Cardiac septum (tissue), 1 donor: ENCODE measurements at regions not wholly inside any gene's neighbourhood (a gene's known extent, or its start where the extent isn't known, plus 50 kb on each side); places are given as distances from the start of the nearest gene placed in this dataset.
"Not testable (repeated sequence)": the region's sequence is repeated elsewhere in the genome, so short reads cannot be mapped to it uniquely, and the experiment has no call there.

ENCODE experiments used
- DNase-seq: peaks from one replicate; pipeline ENCODE4 v3.0.0-alpha.2; 2020; ENCODE audit warnings: low spot score
- intact Hi-C: fragments of 100-400 bp; cut with DNase I; formaldehyde crosslinking; loops from one replicate; pipeline ENCODE4 v1.14.0; 2022
- donor health status: DM: no; HTN: no; CAD: no.

DNA sequence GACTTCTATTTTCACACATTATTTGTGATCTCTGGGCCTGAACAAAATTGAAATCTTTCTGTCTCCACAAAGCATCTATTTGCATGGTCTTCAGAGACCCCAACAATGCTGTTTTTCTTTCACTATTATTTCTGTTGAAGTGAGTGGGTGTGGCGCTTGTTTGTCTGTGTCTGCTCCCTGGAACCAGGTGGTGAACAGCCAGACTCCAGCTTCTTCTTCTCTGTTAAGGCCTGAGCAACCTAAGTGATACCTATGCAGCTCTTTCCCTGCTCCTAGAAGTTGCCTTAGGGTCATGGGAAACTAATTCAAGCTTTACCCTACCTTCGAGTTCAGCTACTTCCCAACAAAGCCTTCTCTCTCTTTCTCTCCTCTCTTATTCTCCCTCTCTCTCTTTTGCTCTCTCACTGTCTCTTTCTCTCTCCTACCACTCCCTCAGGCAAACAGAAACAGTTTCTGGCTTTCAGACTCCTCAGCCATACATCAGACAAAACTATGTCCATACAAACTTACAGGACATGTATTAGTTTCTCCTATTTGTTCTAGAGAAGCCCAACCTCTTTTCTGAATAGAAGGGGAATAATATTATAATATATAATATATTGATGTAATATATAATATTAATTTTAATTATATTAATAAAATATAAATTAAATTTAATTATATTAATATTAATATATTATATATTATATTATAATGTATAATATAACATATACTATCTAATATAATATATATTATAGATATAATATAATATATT is 552.5 kb downstream of the DSC3 start:
- intact Hi-C loops = no loop called here
- no peak for DNase-seq

DNA sequence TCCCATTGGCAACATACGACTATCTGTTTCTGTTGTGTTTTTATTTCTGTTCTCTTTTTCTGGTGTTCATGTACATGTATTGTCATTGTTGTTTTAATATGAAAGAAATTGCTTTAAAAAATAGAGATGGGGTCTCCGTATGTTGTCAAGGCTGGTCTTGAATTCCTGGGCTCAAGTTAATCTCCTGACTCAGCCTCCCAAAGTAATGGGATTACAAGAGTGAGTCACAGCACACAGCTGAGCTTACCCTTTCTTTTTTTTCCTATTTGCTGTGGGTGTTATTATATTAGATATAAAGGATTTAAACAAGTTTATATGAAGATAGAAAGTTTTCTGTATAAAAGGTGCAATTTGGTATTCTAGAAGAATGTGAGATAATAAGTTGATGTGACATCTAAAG is 554.6 kb downstream of the DSC3 start:
- intact Hi-C loops = no loop called here
- no peak for DNase-seq

DNA sequence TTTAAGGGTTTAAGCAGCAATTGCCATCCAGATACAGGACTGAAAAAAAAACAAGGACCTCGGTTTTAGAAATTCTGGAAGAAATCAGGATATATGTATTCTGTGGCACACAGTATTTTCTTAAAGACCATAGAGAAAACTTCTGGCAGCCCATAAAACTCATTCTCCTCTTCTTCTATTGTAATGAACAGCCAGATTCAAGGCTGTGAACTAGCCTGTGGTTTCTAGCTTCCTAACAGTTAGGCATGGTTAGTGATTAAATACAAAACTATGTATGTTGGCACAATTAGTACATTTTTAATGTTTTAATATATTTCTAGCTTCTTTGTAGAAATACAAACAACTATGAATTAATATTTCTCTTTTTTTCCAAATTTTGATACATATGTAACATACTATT is 555.7 kb downstream of the DSC3 start:
- DNase-seq = no peak
- intact Hi-C loops = no loop called here

DNA sequence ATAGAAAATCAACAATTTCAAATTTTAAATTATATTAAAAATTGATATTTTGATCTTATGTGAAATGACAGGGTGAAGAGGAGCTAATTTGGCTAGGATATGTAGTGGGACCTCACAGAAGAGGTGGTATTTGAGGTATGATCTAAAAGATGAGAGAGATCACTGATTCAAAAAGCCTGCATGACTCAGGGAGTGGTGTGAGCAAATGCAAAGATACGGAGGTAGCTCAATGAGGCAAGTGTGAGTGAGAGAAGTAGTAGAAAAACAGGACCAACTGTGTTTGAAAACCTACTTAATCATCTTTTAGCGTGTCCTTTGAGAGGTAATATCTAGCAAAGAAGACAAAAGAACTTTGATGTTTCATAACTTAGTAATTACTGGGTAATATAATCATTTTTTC is 557.5 kb downstream of the DSC3 start:
- intact Hi-C loops = no loop called here
- DNase-seq = no peak

DNA sequence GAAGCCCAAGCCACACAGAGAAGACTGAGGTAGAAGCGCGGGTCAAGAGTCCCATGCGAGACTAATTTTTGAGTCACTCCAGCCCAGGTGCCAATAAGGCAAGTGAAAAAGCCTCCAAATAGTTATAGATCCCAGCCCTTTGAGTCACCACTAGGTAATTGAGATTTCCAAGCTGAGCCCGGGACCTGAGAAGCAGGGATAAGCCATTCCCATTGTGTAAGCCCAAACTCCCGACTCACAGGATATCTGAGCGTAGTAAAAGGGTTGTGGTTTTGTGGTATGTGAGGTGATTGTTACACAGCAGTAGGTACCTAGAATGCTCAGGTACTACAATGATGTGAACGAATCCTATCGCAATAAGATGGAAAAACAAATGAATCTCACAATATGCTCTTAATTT is 560.7 kb downstream of the DSC3 start:
- intact Hi-C loops = no loop called here
- DNase-seq = no peak

DNA sequence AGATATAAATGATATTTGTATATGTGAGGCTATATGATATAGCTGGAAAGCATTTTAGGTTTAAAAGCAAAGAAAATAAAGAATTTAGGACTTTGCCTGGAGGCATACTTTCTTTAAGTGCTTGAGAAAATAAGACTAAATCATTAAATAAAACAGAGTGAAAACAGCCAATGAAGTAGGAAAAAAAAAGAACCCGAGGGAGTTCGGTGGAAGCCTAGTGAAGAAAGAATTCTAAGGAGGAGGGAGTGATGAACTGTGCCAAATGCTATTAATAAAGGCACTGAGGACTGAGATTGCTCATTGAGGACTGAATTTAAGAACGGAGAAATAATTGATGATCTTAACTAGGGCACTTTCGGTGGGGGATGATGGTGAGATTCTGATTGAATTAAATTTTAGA is 573.5 kb downstream of the DSC3 start:
- DNase-seq = no peak
- intact Hi-C loops = no loop called here

DNA sequence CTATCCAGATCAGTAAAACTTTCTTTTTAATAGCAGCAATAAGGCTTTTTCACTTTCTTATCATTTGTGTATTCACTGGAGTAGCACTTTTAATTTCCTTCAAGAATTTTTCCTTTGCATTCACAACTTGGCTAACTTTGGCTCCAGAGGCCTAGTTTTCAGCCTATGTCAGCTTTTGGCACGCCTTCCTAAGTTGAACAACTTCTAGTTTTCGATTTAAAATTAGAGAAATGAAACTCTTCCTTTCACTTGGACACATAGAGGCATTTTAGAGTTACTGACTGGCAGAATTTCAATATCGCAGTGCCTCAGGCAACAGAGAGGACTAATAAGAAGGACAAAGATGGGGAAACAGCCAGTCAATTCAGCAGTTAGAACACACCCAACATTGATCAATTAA is 577.4 kb downstream of the DSC3 start:
- DNase-seq = no peak
- intact Hi-C loops = no loop called here

DNA sequence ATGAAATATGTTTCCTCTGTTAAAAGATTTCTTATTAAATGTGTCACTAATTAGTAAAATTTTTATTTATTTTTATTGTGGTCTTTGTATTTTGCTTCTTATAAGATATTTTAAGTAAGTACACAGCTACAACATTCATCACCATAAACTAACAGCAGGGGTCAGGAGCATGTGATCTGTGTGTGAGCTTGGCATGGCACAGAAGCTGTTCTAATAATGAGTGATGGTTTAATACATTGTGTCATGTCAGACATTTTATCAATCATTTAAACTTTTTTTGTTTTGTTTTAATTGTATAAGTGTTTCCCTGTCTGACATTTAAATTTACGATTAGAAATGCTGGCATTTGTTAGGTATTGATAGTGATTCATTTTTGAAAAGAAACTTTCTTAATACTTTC is 585.4 kb downstream of the DSC3 start:
- no peak for DNase-seq
- intact Hi-C loops = no loop called here

DNA sequence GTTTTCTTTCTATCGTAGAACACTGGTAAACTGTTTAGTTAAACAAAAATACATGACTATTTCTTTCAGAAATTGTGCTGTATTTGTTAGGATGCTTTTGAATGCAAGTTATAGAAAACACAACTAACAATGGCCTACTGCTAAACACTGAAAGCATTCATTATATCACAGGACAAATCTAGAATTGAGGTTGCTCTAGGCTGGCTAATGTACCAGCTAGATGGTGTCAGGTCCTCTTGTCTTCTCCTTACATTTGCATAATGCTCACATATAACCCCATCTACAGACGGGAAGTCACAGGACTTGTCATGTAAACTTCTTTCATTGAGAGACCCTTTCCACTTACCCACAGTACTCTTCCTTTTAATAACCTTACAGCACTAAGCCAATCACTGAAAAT is 586.8 kb downstream of the DSC3 start:
- DNase-seq = no peak
- intact Hi-C loops = no loop called here

DNA sequence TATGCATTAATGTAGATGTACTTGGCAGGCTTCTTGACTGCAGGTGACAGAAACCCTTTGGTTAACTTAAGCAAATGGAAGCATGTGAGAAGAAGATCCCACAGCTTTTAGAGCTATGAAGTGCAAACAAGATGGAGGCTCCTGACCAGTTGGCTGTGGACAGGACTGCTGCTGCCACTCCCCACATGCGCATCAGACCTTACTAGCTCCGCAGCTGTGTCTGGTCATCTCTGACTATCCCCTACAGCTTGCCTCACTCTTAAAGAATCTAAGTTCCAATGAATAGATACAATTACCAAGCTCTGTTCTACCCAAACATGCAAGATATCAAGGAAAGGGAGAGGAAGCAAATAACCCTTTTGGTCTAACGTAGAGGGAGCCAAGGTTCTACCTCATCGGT is 587.6 kb downstream of the DSC3 start:
- intact Hi-C loops = no loop called here
- no peak for DNase-seq

DNA sequence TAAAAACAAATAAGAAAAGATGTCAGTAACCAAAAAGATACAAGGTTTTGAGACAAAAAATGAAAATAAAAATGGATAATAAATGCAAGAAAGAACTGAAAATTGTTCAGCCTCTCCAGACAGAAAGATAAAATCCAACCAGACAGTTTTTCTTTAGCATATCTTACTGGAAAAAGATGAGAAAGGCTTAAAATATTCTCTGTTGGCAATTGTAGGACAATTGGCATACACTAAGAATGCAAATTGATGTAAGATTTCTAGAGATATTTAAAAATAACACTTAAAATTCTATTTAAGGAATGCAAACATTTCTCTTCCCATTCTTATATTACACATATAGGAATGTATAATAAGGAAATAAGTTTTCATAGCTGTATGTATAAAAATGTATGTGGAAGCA is 590.6 kb downstream of the DSC3 start:
- DNase-seq = no peak
- intact Hi-C loops = no loop called here

DNA sequence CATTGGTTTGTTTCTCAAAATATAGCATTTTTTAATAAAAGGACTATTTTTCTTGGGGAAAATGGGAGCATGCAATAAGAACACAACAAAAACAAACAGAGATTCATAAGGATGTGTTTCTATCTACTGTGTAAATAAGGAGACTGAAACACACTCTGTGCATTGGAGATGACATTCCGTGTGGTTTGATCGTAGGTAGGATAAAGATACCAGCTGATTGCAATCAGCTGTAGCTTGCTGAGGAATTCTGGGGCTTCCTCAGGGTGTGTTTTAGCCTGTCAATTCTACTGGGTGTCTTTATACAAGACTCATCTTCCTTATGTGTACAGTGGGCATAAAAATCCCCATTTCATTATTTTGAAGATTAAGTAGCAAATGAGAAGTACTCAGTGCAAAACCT is 591.6 kb downstream of the DSC3 start:
- DNase-seq = no peak
- intact Hi-C loops = no loop called here

DNA sequence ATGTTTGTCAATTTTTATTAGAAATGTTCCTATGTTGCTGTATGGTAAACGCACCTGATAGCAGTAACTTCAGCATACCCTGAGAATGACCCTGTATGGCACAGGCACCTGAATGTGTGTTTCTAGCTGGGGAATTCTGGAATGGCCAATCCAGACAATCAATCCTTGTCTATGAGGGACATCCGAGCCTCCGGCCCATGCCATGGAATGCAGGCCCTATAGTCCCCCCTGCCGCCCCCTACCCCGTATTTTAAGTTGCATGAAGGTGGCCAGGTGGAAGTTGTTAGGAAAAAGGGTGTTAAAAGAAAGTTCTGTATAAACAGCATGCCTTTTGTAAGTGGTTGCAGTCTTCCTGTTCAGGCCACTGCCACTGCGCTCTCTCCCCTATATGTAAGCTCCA is 595.9 kb downstream of the DSC3 start:
- no peak for DNase-seq
- intact Hi-C loops = no loop called here

DNA sequence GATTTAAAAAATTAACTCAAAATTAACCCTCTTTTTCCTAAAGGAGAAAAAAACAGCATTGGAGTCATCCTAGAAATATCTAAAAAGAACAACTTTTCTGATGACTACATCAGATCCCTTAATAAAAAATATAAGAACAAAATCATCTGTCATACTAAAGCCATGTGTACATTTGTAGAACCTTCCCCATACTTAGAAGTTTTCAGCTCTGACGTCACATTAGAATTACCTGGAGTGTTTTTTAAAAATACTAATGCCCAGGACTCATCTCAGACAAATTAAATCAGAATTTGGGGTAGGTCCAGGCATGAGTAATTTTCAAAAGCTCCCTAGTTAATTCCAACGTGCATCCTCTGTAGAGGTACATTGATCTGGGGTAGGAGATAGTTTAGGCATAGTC is 598.0 kb downstream of the DSC3 start:
- intact Hi-C loops = no loop called here
- no peak for DNase-seq

DNA sequence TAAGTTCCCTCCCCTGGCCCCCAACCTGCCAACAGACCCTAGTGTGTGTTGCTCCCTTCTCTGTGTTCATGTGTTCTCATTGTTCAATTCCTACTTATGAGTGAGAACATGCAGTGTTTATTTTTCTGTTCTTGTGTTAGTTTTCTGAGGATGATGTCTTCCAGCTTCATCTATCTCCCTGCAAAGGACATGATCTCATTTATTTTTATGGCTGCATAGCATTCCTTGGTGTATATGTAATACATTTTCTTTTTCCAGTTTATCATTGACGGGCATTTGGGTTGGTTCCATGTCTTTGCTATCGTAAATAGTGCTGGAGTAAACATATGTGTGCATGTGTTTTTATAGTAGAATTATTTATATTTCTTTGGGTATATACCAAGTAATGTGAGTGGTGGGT is 602.2 kb downstream of the DSC3 start:
- intact Hi-C loops = no loop called here
- no peak for DNase-seq

DNA sequence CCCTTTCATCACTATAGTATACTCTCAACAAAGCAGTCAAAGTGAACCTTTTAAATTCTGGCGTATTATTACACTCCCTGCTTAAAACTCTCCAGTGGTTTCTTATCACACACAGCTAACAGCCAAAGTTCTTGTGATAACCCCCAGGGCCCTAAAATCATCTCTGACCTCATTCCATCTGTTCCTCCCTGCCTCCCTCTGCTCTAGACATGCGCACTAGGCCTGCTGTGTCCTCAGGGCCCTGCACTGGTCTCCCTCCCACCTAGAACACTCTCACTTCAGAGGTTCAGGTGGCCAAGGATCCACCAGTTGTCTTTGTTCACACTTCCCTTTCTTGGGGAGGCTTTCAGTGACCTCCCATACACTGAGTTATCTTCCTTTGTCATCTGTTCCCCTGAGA is 603.4 kb downstream of the DSC3 start:
- intact Hi-C loops = no loop called here
- no peak for DNase-seq

DNA sequence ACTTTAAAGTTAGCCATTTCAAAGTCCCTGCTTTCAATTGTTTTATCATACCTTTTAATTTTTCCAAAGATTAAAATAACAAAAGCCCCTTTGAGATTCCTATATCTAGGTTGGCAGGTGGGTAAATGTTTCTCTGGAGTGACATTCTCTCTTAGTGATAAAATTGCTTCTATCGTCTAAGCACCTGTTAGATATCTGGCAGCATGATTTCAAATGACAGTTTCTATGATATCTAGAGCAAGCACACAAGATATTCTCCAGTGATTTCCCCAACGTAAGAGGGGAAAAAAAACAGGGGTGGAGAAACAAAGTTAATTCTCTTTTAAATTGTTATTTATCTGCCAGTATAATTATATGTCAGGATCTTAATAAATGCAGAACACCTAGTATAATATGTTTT is 610.2 kb downstream of the DSC3 start:
- intact Hi-C loops = no loop called here
- DNase-seq = no peak

DNA sequence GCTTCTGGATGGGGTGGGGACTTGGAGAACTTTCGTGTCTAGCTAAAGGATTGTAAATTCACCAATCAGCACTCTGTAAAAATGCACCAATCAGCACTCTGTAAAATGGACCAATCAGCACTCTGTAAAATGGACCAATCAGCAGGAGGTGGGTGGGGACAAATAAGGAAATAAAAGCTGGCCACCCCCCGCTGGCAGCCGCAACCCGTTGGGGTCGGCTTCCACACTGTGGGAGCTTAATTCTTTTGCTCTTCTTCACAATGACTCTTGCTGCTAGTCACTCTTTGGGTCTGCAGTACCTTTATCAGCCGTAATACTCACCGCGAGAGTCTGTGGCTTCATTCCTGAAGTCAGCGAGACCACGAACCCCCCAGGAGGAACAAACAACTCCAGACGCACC is 623.1 kb downstream of the DSC3 start:
- intact Hi-C loops, DNase-seq: not testable (repeated sequence)

DNA sequence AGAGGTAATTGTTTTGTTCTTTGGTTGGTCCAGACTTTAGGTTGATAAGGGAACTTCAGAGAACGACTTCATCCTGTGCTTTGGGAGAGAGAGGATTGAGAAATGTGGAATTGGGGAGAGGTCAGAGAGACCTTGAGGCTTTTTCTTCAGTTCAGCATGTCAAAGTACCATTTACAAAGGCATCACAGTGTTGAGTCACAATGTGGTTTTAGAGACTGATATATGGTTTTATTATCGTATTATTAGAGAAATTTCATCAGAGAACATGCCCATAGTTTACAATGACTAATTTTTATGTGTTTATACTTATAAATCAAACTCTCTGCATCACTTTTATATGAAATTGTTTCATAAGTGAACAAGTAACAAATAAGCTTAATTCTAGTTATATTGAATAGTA is 626.6 kb downstream of the DSC3 start:
- DNase-seq = no peak
- intact Hi-C loops = no loop called here

DNA sequence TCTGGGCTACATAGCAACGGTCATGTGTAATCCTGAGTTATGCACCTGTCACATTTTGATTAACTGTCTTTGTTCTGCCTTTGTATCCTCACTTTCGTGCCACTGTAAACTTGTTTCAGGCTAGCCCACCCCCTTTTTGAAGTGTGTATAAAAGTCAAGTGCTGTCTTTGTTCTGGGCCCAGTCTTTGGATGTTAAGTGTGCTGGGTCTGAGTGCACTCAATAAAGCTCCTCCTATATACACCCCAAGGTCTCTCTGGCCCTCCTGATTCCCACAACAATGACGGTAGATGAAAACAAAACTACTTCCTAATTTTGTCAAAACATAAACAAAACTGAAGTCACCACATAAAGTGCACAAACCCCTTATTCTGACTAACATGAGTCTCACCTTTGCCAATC is 633.4 kb downstream of the DSC3 start:
- intact Hi-C loops = no loop called here

DNA sequence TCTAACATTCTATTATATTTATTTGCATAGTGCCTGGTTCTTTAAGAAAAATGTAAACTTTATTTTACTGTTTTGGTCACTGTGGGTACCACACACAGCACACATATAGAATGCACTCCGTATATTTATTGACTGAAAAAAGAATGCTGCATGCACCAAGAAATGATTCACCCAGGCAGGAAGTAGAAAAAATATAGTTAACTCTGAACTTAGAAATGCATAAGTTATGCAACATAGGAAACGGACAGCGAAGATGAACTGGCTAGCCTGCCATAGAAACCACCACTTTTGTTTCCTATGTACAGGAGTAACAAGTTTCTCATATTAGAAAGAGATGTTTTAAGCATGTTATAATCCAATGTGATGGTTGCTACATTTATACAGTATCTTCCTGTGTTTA is 635.8 kb downstream of the DSC3 start:
- no peak for DNase-seq
- intact Hi-C loops = no loop called here

More for the DNA sequence above, 633.4 kb downstream of the DSC3 start:
- DNase-seq = no peak

DNA sequence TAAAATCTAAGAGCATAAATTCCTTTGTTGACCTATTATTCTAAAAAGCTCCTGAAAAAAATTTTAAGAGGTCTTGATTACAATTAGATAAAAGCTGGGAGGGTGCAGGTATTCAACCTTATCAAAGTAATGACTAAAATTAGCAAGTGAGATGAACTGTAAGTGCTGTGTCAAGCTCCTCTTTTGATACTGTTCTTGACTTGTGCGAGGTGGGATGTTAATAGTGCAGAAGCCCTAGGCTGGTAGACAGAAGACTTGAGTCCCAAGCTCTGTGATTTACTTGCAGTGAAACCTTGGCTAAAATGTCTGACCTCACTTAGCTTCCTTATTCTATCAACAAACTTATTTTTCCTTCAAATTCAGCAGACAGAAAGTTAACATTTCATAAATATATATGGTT is 637.5 kb downstream of the DSC3 start:
- no peak for DNase-seq
- intact Hi-C loops = no loop called here
